Endodermal cell (in vitro differentiated cells): ENCODE measurements at regions not wholly inside any gene's neighbourhood (a gene's known extent, or its start where the extent isn't known, plus 50 kb on each side); places are given as distances from the start of the nearest gene placed in this dataset.
A peak's percentile ranks its signal among the peaks of the same experiment; 100 is the strongest.

Experiments used
- DNase-seq: peaks from one replicate; pipeline ENCODE4 v3.0.0-alpha.2; 2017
- H3K27ac ChIP-seq: 2 replicates; pipeline ENCODE4 v1.5.1; 2013; ENCODE audit warnings: mild to moderate bottlenecking, low read depth, low read length, moderate library complexity
- H3K27me3 ChIP-seq: 2 replicates; pipeline ENCODE4 v1.6.1; 2013; ENCODE audit warnings: mild to moderate bottlenecking, low read length, moderate library complexity; ENCODE audit not compliant: insufficient read depth, control insufficient read depth, poor library complexity, severe bottlenecking
- H3K36me3 ChIP-seq: 2 replicates; pipeline ENCODE4 v1.7.0; 2013; ENCODE audit warnings: mild to moderate bottlenecking, low read length, moderate library complexity; ENCODE audit not compliant: control insufficient read depth, insufficient read depth
- H3K4me1 ChIP-seq: one replicate; pipeline ENCODE4 v1.7.0; 2013; ENCODE audit warnings: low read length; ENCODE audit not compliant: control insufficient read depth, insufficient read depth
- H3K4me3 ChIP-seq: 2 replicates; pipeline ENCODE4 v1.5.1; 2013; ENCODE audit warnings: mild to moderate bottlenecking, low read length, moderate library complexity
- H3K9ac ChIP-seq: 2 replicates; pipeline ENCODE4 v1.6.1; 2013; ENCODE audit warnings: mild to moderate bottlenecking, low read length, moderate library complexity; ENCODE audit not compliant: poor library complexity, severe bottlenecking; ENCODE audit errors: extremely low read depth
- H3K9me3 ChIP-seq: 2 replicates; pipeline ENCODE4 v1.6.1; 2013; ENCODE audit warnings: mild to moderate bottlenecking, low read length, moderate library complexity; ENCODE audit not compliant: control insufficient read depth
- H3K27ac Mint-ChIP-seq: 2 replicates; pipeline ENCODE4 v1.8.0; 2020; ENCODE audit warnings: mixed read lengths
- H3K27me3 Mint-ChIP-seq: 2 replicates; pipeline ENCODE4 v1.8.0; 2021; ENCODE audit warnings: mild to moderate bottlenecking, mixed read lengths; ENCODE audit not compliant: insufficient read depth
- H3K36me3 Mint-ChIP-seq: 2 replicates; pipeline ENCODE4 v1.8.0; 2020; ENCODE audit warnings: low read depth, mixed read lengths
- H3K4me1 Mint-ChIP-seq: 2 replicates; pipeline ENCODE4 v1.8.0; 2020; ENCODE audit warnings: mixed read lengths
- H3K4me3 Mint-ChIP-seq: 2 replicates; pipeline ENCODE4 v1.8.0; 2020; ENCODE audit warnings: mild to moderate bottlenecking, moderate library complexity, mixed read lengths
- H3K9me3 Mint-ChIP-seq: 2 replicates; pipeline ENCODE4 v1.8.0; 2020; ENCODE audit warnings: mild to moderate bottlenecking, mixed read lengths
- WGBS, 2 experiments: methylation state at CpG; one replicate each; pipeline versions ENCODE4 v1.1.5 to v1.1.7; 2013; ENCODE audit warnings: missing lambda C conversion rate in 2 of 2, mixed read lengths in 1 of 2; ENCODE audit not compliant: insufficient coverage in 1 of 2, insufficient read length in 1 of 2; 5-methylcytosine and 5-hydroxymethylcytosine counted together
- TF ChIP-seq, protein P1 (sequence below): fragments of 200-600 bp; sonication (generic); conservative IDR thresholded peaks from 2 replicates; pipeline ENCODE4 v1.5.0; 2021; ENCODE audit warnings: antibody characterized with exemption, mild to moderate bottlenecking

GRCh38 chrX:1111601-1112300, 100.7 kb downstream of the CRLF2 start:
- H3K27me3 Mint-ChIP-seq: peaks cover 9% of the 10 kb centered on the region
- no peaks in the 10 kb centered on the region for H3K4me1 ChIP-seq
- H3K36me3 Mint-ChIP-seq: no peaks in the 10 kb centered on the region
- no peaks in the 10 kb centered on the region for H3K36me3 ChIP-seq
- peaks cover 35% of the 10 kb centered on the region for H3K4me1 Mint-ChIP-seq
- peak overlapping the region; percentile 47 for H3K4me3 Mint-ChIP-seq
- peak overlapping the region; percentile 75 for H3K27ac ChIP-seq
- 0 to 18% methylated on average over 2 to 17 of the region's 17 CpGs for WGBS, 2 experiments
- H3K9me3 Mint-ChIP-seq: no peaks in the 10 kb centered on the region
- no peaks in the 10 kb centered on the region for H3K9me3 ChIP-seq
- H3K9ac ChIP-seq: no peak overlapping the region
- H3K27ac Mint-ChIP-seq: peak overlapping the region; percentile 88
- peak overlapping the region; percentile 48 for H3K4me3 ChIP-seq
- H3K27me3 ChIP-seq: peaks cover 8% of the 10 kb centered on the region
- TF ChIP-seq, protein P1, sequence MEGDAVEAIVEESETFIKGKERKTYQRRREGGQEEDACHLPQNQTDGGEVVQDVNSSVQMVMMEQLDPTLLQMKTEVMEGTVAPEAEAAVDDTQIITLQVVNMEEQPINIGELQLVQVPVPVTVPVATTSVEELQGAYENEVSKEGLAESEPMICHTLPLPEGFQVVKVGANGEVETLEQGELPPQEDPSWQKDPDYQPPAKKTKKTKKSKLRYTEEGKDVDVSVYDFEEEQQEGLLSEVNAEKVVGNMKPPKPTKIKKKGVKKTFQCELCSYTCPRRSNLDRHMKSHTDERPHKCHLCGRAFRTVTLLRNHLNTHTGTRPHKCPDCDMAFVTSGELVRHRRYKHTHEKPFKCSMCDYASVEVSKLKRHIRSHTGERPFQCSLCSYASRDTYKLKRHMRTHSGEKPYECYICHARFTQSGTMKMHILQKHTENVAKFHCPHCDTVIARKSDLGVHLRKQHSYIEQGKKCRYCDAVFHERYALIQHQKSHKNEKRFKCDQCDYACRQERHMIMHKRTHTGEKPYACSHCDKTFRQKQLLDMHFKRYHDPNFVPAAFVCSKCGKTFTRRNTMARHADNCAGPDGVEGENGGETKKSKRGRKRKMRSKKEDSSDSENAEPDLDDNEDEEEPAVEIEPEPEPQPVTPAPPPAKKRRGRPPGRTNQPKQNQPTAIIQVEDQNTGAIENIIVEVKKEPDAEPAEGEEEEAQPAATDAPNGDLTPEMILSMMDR: no peak
- peak; percentile 86 for DNase-seq

DNA sequence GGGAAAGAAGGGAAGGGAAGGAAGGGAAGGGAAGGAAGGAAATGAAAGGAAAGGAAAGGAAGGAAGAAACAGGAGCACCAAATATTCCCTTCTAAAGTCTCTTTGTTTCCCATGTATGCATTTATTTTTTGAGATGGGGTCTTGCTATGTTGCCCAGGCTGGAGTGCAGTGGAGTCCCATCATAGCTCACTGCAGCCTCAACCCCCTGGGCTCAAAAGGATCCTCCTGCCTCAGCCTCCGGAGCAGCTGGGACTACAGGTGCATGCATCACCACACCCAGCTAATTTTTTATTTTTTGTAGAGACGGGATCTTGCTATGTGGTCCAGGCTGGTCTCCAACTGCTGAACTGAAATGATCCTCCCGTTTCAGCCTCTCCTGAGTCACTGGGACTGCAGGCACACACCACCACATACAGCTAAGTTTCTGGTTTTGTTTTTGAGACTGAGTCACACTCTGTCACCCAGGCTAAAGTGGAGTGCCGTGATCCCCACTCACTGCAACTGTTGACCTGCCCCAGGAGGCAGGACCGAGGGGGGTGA, 102.8 kb downstream of the CRLF2 start:
- 89 to 91% methylated on average over 5 of the region's 5 CpGs for whole genome bisulfite sequencing, 2 experiments

GRCh38 chrX:1108501-1109445, 103.7 kb downstream of the CRLF2 start:
- Mint-ChIP-seq H3K36me3 (no peaks in the 10 kb centered on the region), H3K9me3 (no peaks in the 10 kb centered on the region)
- TF ChIP-seq, protein P1: no peak

More for the DNA sequence above, 102.8 kb downstream of the CRLF2 start:
- Mint-ChIP-seq H3K36me3 (no peaks in the 10 kb centered on the region), H3K4me3 (no peak overlapping the region), H3K27ac (no peak overlapping the region), H3K27me3 (peaks cover 23% of the 10 kb centered on the region), H3K4me1 (peaks cover 44% of the 10 kb centered on the region), H3K9me3 (no peaks in the 10 kb centered on the region)
- no peak overlapping the region for H3K9ac ChIP-seq
- H3K9me3 ChIP-seq: no peaks in the 10 kb centered on the region
- H3K4me1 ChIP-seq: no peaks in the 10 kb centered on the region
- no peak overlapping the region for H3K4me3 ChIP-seq
- H3K36me3 ChIP-seq: no peaks in the 10 kb centered on the region
- peaks cover 15% of the 10 kb centered on the region for H3K27me3 ChIP-seq
- no peak overlapping the region for H3K27ac ChIP-seq
- DNase-seq: no peak
- TF ChIP-seq, protein P1: no peak

More at GRCh38 chrX:1108501-1109445, 103.7 kb downstream of the CRLF2 start:
- WGBS, 2 experiments: 15 to 29% methylated on average over 15 to 20 of the region's 21 CpGs
- peak overlapping the region; percentile 99 for H3K27ac Mint-ChIP-seq
- H3K27ac ChIP-seq: no peak overlapping the region
- no peaks in the 10 kb centered on the region for H3K36me3 ChIP-seq
- H3K27me3 ChIP-seq: peaks cover 15% of the 10 kb centered on the region
- H3K9me3 ChIP-seq: no peaks in the 10 kb centered on the region
- H3K9ac ChIP-seq: no peak overlapping the region
- peak overlapping the region; percentile 36 for H3K4me3 ChIP-seq
- H3K4me1 ChIP-seq: no peaks in the 10 kb centered on the region
- H3K4me1 Mint-ChIP-seq: peaks cover 44% of the 10 kb centered on the region
- H3K4me3 Mint-ChIP-seq: peak overlapping the region; percentile 45
- peaks cover 23% of the 10 kb centered on the region for H3K27me3 Mint-ChIP-seq
- peak; percentile 90 for DNase-seq
